Astrocyte of the spinal cord (primary cell): ENCODE measurements at regions not wholly inside any gene's neighbourhood (a gene's known extent, or its start where the extent isn't known, plus 50 kb on each side); places are given as distances from the start of the nearest gene placed in this dataset.

Experiments used
- DNase-seq: peaks from one replicate; pipeline ENCODE4 v3.0.0; 2011; ENCODE audit warnings: low read depth, low spot score
- H3K4me3 ChIP-seq: 2 replicates; pipeline ENCODE4 v1.5.1; 2011; ENCODE audit warnings: low read depth, mild to moderate bottlenecking, low read length, moderate library complexity
- CTCF ChIP-seq: IDR thresholded peaks from 2 replicates; pipeline ENCODE4 v1.5.1; 2012; ENCODE audit warnings: low read depth, mild to moderate bottlenecking, low read length, inconsistent platforms
- in situ Hi-C: cut with HindIII; loops from 2 replicates; pipeline ENCODE4 v1.10.0; 2017; ENCODE audit warnings: low sequenced_read_pairs

GRCh38 chr10:109480836-109481235 lies 442.5 kb downstream of the XPNPEP1 start:
- no peak overlapping the region for H3K4me3 ChIP-seq
- in situ Hi-C loops, result no loop called here
- no peak for TF ChIP-seq CTCF
- DNase-seq, result no peak

- in situ Hi-C loops, result no loop called here
- TF ChIP-seq CTCF, result no peak
- no peak for DNase-seq
- no peak overlapping the region for H3K4me3 ChIP-seq
Measured at GRCh38 chr10:109475711-109476421, 447.4 kb downstream of the XPNPEP1 start.

GRCh38 chr10:109474812-109475211 lies 448.5 kb downstream of the XPNPEP1 start:
- H3K4me3 ChIP-seq, result no peak overlapping the region
- TF ChIP-seq CTCF, result no peak
- in situ Hi-C loops, result no loop called here
- DNase-seq, result no peak

GRCh38 chr10:109474261-109474660 lies 449.1 kb downstream of the XPNPEP1 start:
- TF ChIP-seq CTCF, result no peak
- no peak overlapping the region for H3K4me3 ChIP-seq
- no peak for DNase-seq
- in situ Hi-C loops, result no loop called here

GRCh38 chr10:109467551-109467950 lies 455.8 kb downstream of the XPNPEP1 start:
- no peak for DNase-seq
- no peak overlapping the region for H3K4me3 ChIP-seq
- TF ChIP-seq CTCF, result no peak
- in situ Hi-C loops, result no loop called here

- in situ Hi-C loops, result no loop called here
- DNase-seq, result no peak
- H3K4me3 ChIP-seq, result no peak overlapping the region
- TF ChIP-seq CTCF, result no peak
Measured at GRCh38 chr10:109464949-109465348, 458.4 kb downstream of the XPNPEP1 start.
